ENCODE measurements at regions not wholly inside any gene's neighbourhood (a gene's known extent, or its start where the extent isn't known, plus 50 kb on each side); places are given as distances from the start of the nearest gene placed in this dataset.
"Not testable (repeated sequence)": the region's sequence is repeated elsewhere in the genome, so short reads cannot be mapped to it uniquely, and the experiment has no call there.

GRCh38 chr12:60205500-60205899 is 609.7 kb downstream of the SLC16A7 start:
- DNase-seq = no peak

GRCh38 chr12:60209521-60209920 is 613.7 kb downstream of the SLC16A7 start:
- DNase-seq = no peak

- no peak for DNase-seq
These were observed 614.1 kb downstream of the SLC16A7 start for GRCh38 chr12:60209933-60210332.

- DNase-seq = no peak
These were observed 614.9 kb downstream of the SLC16A7 start for GRCh38 chr12:60210756-60211155.

- DNase-seq = no peak
These were observed 615.4 kb downstream of the SLC16A7 start for GRCh38 chr12:60211244-60211643.

DNA sequence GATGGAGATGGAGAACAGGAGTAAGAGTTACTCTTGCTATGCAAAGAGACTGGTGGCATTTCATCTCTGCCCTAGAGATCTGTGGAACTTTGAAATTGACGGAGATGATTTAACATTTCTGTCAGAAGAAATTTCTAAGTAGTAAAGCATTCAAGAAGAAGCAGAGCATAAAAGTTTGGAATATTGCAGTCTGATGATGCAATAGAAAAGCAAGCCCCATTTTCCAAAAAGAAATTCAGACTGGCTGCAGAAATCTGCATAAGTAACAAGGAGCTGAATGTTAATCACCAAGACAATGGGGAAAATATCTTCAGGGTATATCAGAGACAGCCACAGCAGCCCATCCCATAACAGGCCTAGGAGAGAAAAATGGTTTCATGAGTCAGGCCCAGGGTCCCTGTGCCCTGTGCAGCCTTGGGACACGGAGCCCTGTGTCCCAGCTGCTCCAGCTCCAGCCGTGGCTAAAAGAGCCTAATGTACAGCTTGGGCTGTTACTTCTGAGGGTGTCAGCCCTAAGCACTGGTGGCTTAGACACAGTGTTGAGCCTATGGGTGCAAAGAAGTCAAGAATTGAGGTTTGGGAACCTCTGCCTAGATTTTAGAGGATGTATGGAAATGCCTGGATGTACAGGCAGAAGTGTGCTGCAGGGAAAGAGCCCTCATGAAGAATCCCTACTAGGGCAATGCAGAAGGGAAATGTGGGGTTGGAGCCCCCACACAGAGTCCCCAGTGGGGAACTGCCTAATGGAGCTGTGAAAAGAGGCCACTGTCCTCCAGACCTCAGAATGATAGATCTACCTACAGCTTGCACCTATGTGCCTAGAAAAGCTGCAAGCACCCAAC is 616.6 kb downstream of the SLC16A7 start:
- DNase-seq = no peak

GRCh38 chr12:60213272-60213671 is 617.4 kb downstream of the SLC16A7 start:
- DNase-seq = not testable (repeated sequence)

DNA sequence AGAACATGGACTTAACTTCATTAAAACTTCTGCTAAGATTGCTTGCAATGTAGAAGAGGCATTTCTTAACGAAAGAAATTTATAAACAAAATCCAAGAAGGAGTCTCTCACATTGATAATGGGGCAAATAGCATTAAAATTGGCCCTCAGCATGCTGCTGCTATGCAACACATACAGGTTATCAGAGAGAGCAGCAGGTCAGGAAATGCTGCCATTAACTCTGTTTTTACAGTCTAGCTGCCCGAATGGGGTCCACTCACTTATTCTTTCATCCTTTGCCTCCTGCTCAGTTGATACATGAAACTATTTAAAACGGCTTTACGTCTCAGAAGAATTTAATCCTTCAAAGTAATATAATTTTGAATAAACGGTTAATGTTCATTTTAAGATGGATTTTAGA is 620.4 kb downstream of the SLC16A7 start:
- no peak for DNase-seq

DNA sequence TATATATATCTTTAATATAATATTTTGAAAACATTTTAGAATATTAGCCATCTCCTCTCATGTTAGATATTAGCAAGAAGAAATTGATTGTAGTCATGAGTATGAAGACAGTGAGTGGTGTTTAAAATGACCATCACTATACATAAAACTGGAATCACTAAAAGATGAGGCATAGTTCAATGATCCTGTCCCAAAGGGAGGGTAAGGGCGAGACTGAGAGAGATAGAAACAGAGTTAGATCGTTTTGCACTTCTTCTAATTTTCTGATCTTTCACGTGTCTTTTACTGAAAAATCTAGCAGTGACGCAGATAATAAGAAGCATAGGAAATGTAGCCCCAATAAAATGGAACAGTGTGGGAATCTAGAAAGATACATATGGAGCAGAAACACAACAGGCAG is 627.4 kb downstream of the SLC16A7 start:
- DNase-seq = no peak

DNA sequence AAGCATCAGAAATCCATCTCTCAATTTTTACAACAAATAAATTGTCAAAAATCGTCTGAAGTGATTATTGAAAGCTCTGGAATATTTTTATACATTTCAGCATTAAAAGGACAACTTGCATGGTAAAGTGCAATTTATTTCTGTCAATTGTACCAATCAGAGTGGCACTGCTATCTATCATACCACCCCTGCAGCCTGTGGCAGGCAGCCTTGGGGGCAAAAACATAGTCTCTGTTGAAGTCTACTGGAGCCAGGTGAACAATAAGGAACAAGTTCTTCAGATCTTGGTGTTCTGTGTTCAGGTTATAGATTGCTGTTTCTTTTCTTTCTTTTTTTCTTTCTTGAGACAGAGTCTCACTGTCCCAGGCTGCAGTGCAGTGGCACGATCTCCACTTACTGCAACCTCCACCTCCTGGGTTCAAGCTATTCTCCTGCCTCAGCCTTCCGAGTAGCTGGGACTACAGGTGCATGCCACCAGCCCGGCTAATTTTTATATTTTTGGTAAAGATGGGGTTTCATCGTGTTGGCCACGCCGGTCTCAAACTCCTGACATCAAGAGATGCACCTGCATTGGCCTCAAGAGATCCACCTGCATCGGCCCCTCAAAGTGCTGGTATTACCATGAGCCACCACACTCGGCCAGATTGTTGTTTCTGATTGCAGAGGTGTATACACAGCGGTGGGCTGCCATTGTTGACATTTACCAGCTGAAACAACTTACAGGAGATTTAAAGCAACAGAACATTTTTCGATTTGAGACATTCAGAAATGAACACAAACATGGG is 629.6 kb downstream of the SLC16A7 start:
- DNase-seq = no peak

DNA sequence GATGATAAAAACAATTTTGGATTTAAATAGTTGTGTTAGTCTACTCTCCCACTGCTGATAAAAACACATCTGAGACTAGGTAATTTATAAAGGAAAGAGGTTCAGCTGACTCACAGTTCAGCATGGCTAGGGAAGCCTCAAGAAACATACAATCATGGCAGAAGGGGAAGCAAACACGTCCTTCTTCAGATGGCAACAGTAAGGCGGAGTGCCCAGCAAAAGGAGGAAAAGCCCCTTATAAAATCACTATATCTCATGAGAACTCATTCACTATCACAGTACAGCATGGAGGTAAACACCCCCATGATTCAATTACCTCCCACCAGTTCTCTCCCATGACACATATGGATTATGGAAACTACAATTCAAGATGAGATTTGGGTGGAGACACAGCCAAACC is 632.1 kb downstream of the SLC16A7 start:
- no peak for DNase-seq

DNA sequence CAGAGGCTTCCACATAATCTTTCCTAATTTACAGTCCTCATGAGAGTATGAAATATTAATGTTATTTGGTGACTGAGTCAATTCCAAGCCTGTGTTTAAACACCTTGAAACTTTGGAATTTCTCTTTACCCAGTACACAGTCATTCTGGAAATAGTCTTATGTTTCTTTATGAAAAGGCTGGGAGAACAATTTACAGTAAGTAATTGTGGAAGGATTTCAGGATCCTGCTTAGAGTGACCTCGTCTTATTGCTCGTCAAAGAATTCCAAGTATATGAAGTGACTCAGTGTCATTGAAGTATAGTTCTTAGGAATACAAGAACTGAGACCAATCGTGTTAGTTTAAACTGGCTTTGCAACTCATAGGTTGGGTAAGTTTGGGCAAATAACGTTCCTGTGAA is 634.2 kb downstream of the SLC16A7 start:
- no peak for DNase-seq

DNA sequence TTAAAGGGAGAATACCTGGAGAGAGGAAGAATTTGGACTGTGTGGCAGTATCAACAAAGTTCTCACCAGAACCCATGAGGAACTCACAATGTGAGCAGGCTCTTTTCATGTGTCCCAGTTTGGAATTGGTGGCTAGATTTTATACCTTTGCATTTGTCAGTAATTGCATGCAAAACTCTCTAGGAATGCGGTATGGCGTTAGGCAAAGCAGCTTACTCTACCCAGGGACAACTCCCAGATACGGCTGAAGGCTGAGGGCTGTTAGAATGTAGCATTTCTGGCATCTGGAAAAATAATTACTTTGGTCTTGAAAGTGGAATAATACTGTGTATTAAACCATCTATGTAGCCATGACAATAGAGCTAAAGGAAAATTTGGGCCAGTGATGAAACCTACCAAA is 635.5 kb downstream of the SLC16A7 start:
- DNase-seq = no peak

DNA sequence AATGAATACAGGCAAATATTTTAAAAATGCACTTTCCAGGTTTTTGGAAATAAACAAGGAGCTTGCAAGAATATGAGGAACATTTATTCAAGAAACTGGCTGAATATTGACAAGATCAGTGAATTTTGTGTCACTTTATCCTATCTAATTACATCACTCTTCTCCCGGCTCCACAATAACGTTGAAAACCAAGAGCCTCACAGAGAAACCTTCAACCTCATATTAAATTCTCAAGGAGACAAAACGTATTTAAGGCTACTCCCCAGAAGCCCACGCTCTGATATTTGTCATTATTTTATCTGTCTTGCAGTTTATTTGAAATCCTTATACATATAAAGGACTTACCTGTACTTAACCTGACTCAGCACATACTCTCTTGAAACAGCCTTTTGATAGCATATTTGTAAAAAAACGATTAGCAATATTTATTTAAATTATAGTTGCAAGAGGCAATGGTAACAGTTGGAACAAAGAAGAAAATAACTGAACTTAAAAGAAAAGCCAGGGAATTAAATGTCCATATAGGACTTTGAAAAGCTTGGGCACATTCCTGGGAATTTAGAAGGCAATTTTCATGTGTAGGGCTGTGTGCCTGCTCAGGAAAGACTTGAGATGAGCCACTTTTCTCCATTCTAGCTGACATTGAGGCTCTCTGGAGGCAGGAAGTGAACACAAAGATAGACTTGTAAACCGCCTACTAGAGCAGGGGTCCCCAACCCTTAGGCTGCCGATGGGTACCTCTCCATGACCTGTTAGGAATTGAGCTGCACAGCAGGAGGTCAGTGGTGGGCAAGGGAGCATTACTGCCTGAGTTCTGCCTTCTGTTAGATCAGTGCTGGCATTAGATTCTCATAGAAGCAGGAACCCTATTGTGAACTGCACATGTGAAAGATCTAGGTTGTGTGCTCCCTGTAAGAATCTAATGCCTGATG is 636.4 kb downstream of the SLC16A7 start:
- no peak for DNase-seq

DNA sequence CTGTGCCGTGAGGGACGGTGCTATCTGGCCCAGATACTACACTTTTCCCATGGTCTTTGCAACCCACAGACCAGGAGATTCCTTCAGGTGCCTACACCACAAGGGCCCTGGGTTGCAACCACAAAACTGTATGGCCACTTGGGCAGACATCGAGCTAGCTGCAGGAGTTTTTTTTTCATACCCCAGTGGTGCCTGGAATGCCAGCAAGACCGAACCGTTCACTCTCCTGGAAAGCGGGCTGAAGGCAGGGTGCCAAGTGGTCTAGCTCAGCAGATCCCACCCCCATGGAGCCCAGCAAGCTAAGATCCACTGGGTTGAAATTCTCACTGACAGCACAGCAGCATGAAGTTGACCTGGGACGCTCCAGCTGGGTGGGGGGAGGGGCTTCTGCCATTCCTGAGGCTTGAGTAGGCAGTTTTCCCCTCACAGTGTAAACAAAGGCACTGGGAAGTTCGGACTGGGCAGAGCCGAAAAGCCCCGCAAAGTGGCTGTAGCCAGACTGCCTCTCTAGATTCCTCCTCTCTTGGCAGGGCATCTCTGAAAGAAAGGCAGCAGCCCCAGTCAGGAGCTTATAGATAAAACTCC is 638.9 kb downstream of the SLC16A7 start:
- DNase-seq = not testable (repeated sequence)

DNA sequence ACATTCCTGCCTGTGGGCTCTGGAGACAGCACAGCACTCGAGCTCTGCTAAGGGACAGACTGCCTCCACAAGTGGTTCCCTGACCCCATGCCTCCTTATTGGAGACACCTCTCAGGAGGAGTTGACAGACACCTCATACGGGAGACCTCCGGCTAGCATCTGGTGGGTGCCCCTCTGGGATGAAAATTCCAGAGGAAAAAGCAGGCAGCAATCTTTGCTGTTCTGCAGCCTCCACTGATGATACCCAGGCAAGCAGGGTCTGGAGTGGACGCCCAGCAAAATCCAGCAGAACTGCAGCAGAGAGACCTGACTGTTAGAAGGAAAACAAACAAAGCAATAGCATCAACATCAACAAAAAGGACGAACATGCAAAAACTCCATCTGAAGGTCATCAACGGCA is 639.4 kb downstream of the SLC16A7 start:
- no peak for DNase-seq

- not testable (repeated sequence) for DNase-seq
These were observed 640.6 kb downstream of the SLC16A7 start for GRCh38 chr12:60236416-60236815.

DNA sequence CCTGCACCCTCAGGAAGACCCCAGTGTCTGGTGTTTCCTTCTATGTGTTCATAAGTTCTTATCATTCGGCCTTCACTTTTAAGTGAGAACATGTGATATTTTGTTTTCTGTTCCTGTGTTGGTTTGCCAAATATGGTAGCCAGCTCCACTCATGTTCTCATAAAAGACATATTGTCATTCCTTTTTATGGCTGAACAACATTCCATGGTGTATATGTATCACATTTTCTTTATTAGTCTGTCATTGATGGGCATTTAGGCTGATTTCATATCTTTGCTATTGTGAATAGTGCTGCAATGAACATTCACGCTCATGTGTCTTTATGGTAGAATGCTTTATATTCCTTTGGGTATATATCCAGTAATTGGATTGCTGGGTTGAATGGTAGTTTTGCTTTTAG is 645.1 kb downstream of the SLC16A7 start:
- DNase-seq = no peak

DNA sequence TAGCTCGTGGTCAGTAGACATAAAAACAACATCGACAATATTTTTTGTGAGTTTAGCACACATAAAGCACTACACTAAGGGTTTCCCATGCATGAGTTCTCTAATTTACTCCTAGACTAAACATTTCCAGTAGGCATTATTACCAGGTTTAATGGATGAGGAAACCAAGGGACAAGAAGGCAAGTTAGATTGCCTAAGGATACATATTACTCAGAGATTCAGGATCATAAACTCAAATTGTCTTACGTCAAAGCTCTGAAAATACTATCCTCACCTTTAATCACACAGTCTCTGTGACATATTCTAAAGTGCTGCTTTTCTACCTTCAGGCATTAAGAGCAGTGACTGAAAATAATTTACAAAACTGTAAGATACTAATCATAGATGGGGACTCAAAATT is 655.3 kb downstream of the SLC16A7 start:
- no peak for DNase-seq

GRCh38 chr12:60252359-60253096 is 656.7 kb downstream of the SLC16A7 start:
- DNase-seq = no peak

- no peak for DNase-seq
These were observed 659.2 kb downstream of the SLC16A7 start for GRCh38 chr12:60255044-60255443.

DNA sequence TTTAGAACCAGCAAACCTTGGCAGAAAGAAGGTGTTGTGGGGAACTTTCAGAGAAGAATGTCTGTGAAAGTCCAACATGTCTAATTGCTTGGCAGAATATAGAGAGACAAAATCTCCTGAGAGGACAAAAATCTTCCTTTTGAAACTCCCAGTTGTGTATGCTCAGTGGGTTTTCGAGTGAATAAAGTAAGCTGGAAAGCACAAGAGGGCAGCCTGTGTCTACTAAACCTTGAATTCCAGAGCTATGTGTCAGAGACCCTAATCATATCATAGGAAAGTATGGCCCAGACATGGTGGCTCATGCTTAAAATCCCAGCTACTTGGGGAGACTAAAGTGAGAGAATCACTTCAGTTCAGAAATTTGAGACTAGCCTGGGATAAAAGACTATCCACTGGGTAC is 661.2 kb downstream of the SLC16A7 start:
- DNase-seq = no peak
